Neural progenitor cell (in vitro differentiated cells): ENCODE measurements at regions not wholly inside any gene's neighbourhood (a gene's known extent, or its start where the extent isn't known, plus 50 kb on each side); places are given as distances from the start of the nearest gene placed in this dataset.

Source experiments
- EZH2 ChIP-seq: fragments of 200-600 bp; sonication (generic); IDR thresholded peaks from 2 replicates; pipeline ENCODE4 v1.6.1; 2017; ENCODE audit warnings: antibody characterized with exemption, mild to moderate bottlenecking, moderate library complexity
- EZH2phosphoT487 ChIP-seq: fragments of 200-600 bp; sonication (generic); IDR thresholded peaks from 2 replicates; pipeline ENCODE4 v1.6.1; 2017; ENCODE audit warnings: antibody characterized with exemption
- TF ChIP-seq, protein P1 (sequence below): fragments of 200-600 bp; sonication (generic); IDR thresholded peaks from 2 replicates; pipeline ENCODE4 v1.5.1; 2017; ENCODE audit warnings: antibody characterized with exemption, mild to moderate bottlenecking

GRCh38 chr14:104473244-104473565 is 106.4 kb upstream of the C14orf180 start:
- TF ChIP-seq, protein P1, sequence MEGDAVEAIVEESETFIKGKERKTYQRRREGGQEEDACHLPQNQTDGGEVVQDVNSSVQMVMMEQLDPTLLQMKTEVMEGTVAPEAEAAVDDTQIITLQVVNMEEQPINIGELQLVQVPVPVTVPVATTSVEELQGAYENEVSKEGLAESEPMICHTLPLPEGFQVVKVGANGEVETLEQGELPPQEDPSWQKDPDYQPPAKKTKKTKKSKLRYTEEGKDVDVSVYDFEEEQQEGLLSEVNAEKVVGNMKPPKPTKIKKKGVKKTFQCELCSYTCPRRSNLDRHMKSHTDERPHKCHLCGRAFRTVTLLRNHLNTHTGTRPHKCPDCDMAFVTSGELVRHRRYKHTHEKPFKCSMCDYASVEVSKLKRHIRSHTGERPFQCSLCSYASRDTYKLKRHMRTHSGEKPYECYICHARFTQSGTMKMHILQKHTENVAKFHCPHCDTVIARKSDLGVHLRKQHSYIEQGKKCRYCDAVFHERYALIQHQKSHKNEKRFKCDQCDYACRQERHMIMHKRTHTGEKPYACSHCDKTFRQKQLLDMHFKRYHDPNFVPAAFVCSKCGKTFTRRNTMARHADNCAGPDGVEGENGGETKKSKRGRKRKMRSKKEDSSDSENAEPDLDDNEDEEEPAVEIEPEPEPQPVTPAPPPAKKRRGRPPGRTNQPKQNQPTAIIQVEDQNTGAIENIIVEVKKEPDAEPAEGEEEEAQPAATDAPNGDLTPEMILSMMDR = peak; percentile 32
- TF ChIP-seq EZH2 (no peak), EZH2phosphoT487 (no peak)
